Mucosa of descending colon (tissue), 3 donors: ENCODE measurements at regions not wholly inside any gene's neighbourhood (a gene's known extent, or its start where the extent isn't known, plus 50 kb on each side); places are given as distances from the start of the nearest gene placed in this dataset.

Experiments used
- ATAC-seq: fragments of 200-7000 bp; cut with Tn5 transposase; one replicate; pipeline ENCODE4 v1.9.1; 2020; ENCODE audit warnings: mild to moderate bottlenecking, moderate library complexity
- DNase-seq, 3 donors: peaks; one replicate each; pipeline ENCODE4 v3.0.0-alpha.2; 2020
- H3K36me3 ChIP-seq: fragments of 200-600 bp; one replicate; pipeline ENCODE4 v1.8.0; 2021; ENCODE audit warnings: low read depth, mild to moderate bottlenecking
- H3K4me1 ChIP-seq: fragments of 200-600 bp; one replicate; pipeline ENCODE4 v1.8.0; 2021; ENCODE audit warnings: low read depth, mild to moderate bottlenecking
- H3K4me3 ChIP-seq: fragments of 200-600 bp; one replicate; pipeline ENCODE4 v1.8.0; 2021; ENCODE audit warnings: mild to moderate bottlenecking
- H3K9me3 ChIP-seq: fragments of 200-600 bp; one replicate; pipeline ENCODE4 v1.8.0; 2021; ENCODE audit warnings: mild to moderate bottlenecking
- CTCF ChIP-seq: fragments of 200-600 bp; IDR thresholded peaks from one replicate; pipeline ENCODE4 v1.8.0; 2022; ENCODE audit warnings: antibody characterized with exemption, mild to moderate bottlenecking
- intact Hi-C, 2 donors: fragments of 100-400 bp; cut with DNase I in 1 of 2; cut with micrococcal nuclease in 1 of 2; formaldehyde crosslinking; loops; one replicate each; pipeline versions ENCODE4 v1.11.0 to v1.11.1; 2022; cut with DNase I, micrococcal nuclease
- donor health status: DM: no; HTN: no; CAD: no; lungs with moderate emphysema.
- donor health status: DM: no; HTN: no; CAD: no.
- donor health status: DM: no; HTN: yes; CAD: no.

- Histone ChIP-seq H3K36me3 (no peaks in the 10 kb centered on the region), H3K4me3 (no peak overlapping the region), H3K4me1 (no peaks in the 10 kb centered on the region), H3K9me3 (no peaks in the 10 kb centered on the region)
- intact Hi-C loops, result no loop called here
- ATAC-seq (no peak), DNase-seq (no peak)
- no peak for TF ChIP-seq CTCF
Measured at GRCh38 chr12:59873136-59873535, 277.3 kb downstream of the SLC16A7 start.

- Histone ChIP-seq H3K4me3 (no peak overlapping the region), H3K9me3 (no peaks in the 10 kb centered on the region), H3K4me1 (no peaks in the 10 kb centered on the region), H3K36me3 (no peaks in the 10 kb centered on the region)
- DNase-seq (peak in 1 of 3 donors; percentile 13), ATAC-seq (no peak)
- intact Hi-C loops, result no loop called here
- no peak for TF ChIP-seq CTCF
Measured at GRCh38 chr12:59874781-59875180, 279.0 kb downstream of the SLC16A7 start.

- Histone ChIP-seq H3K9me3 (no peaks in the 10 kb centered on the region), H3K36me3 (no peaks in the 10 kb centered on the region), H3K4me1 (no peaks in the 10 kb centered on the region), H3K4me3 (no peak overlapping the region)
- DNase-seq, result no peak
- no peak for ATAC-seq
- no peak for TF ChIP-seq CTCF
- intact Hi-C loops, result no loop called here
Measured at GRCh38 chr12:59886131-59886733, 290.4 kb downstream of the SLC16A7 start.

GRCh38 chr12:59887178-59887577 is 291.3 kb downstream of the SLC16A7 start:
- DNase-seq (no peak), ATAC-seq (no peak)
- Histone ChIP-seq H3K4me3 (no peak overlapping the region), H3K4me1 (no peaks in the 10 kb centered on the region), H3K9me3 (no peaks in the 10 kb centered on the region), H3K36me3 (no peaks in the 10 kb centered on the region)
- no peak for TF ChIP-seq CTCF
- intact Hi-C loops, result no loop called here

- no peaks in the 10 kb centered on the region for H3K9me3 ChIP-seq
- no peak overlapping the region for H3K4me3 ChIP-seq
- no peak for TF ChIP-seq CTCF
- no peaks in the 10 kb centered on the region for H3K36me3 ChIP-seq
- intact Hi-C loops, result no loop called here
- H3K4me1 ChIP-seq, result no peaks in the 10 kb centered on the region
- no peak for DNase-seq
- no peak for ATAC-seq
Measured at GRCh38 chr12:59890896-59891579, 295.2 kb downstream of the SLC16A7 start.
